ENCODE measurements at regions not wholly inside any gene's neighbourhood (a gene's known extent, or its start where the extent isn't known, plus 50 kb on each side); places are given as distances from the start of the nearest gene placed in this dataset.

- POLR2A ChIA-PET = no interaction called here
- 3% methylated on average over 4 of the region's 4 CpGs for WGBS (ENCODE audit: low lambda C conversion rate)
- no peaks in the 10 kb centered on the region for H3F3A ChIP-seq (replicated peaks; ENCODE audit: insufficient read depth)
- H3K9ac ChIP-seq = no peak overlapping the region
- H3K27ac ChIP-seq (ENCODE audit: low read depth in 2 of 2, low read length in 1 of 2) = no peak overlapping the region
- no peaks in the 10 kb centered on the region for H3K36me3 ChIP-seq (replicated peaks in 1 of 2; ENCODE audit: control insufficient read depth in 1 of 2, insufficient read depth in 2 of 2, low read length in 1 of 2)
- H3K27me3 ChIP-seq (ENCODE audit: insufficient read depth) = no peaks in the 10 kb centered on the region
- peak; percentile 9 for DNase-seq
- no peaks in the 10 kb centered on the region for H3K79me2 ChIP-seq (ENCODE audit: insufficient read depth)
- no peak overlapping the region for H3K4me2 ChIP-seq
- no peak overlapping the region for H2AFZ ChIP-seq (ENCODE audit: low read depth)
- H3K4me3 ChIP-seq (ENCODE audit: low read depth in 2 of 2, low read length in 1 of 2) = no peak overlapping the region
- no peaks in the 10 kb centered on the region for H4K20me1 ChIP-seq (ENCODE audit: insufficient read depth)
- peaks cover 0 to 5% of the 10 kb centered on the region in 2 experiments; a peak in 2 of 4 replicates for H3K4me1 ChIP-seq (ENCODE audit: control insufficient read depth in 1 of 2, insufficient read depth in 2 of 2, low read depth in 1 of 2, low read length in 1 of 2)
- no peaks in the 10 kb centered on the region for H3K9me3 ChIP-seq
- TF ChIP-seq NFIC (IDR thresholded peaks at IDR 0.05; ENCODE audit: borderline replicate concordance) (no peak), NRF1 (IDR thresholded peaks at IDR 0.05; ENCODE audit: low read depth, low read length) (no peak), REST (IDR thresholded peaks at IDR 0.05; ENCODE audit: low read depth, low read length) (no peak), RCOR1 (IDR thresholded peaks at IDR 0.05; ENCODE audit: low read length) (no peak), MEF2A (IDR thresholded peaks at IDR 0.05; ENCODE audit: borderline replicate concordance, low read depth) (no peak), GATA2 (CRISPR knock-in tag; IDR thresholded peaks at IDR 0.05) (no peak), TEAD4 (IDR thresholded peaks at IDR 0.05; ENCODE audit: borderline replicate concordance, insufficient read depth) (no peak)
- no peaks in the 10 kb centered on the region for H3K9me2 ChIP-seq
- CTCF ChIA-PET = no interaction called here
Observed at GRCh38 chr2:57598551-57598950, 448.1 kb upstream of the VRK2 start.

GRCh38 chr2:57602733-57603132 lies 443.9 kb upstream of the VRK2 start:
- no peaks in the 10 kb centered on the region for H3K27me3 ChIP-seq (ENCODE audit: insufficient read depth)
- no peak overlapping the region for H3K27ac ChIP-seq (ENCODE audit: low read depth in 2 of 2, low read length in 1 of 2)
- ChIA-PET POLR2A (no interaction called here), CTCF (interaction anchor here (0.6 kb wide), 1 partner anchor 124 kb away, joined by 3 read pairs; no protein-coding TSS in a partner anchor)
- H3K9me2 ChIP-seq = no peaks in the 10 kb centered on the region
- no peaks in the 10 kb centered on the region for H3K79me2 ChIP-seq (ENCODE audit: insufficient read depth)
- no peak overlapping the region for H2AFZ ChIP-seq (ENCODE audit: low read depth)
- H3K9me3 ChIP-seq = no peaks in the 10 kb centered on the region
- H4K20me1 ChIP-seq (ENCODE audit: insufficient read depth) = no peaks in the 10 kb centered on the region
- no peak overlapping the region for H3K9ac ChIP-seq
- no peak overlapping the region for H3K4me3 ChIP-seq (ENCODE audit: low read depth in 2 of 2, low read length in 1 of 2)
- no peaks in the 10 kb centered on the region for H3K36me3 ChIP-seq (replicated peaks in 1 of 2; ENCODE audit: control insufficient read depth in 1 of 2, insufficient read depth in 2 of 2, low read length in 1 of 2)
- H3K4me2 ChIP-seq = no peak overlapping the region
- DNase-seq = no peak
- WGBS (ENCODE audit: low lambda C conversion rate) = 18% methylated on average over 2 of the region's 2 CpGs
- H3F3A ChIP-seq (replicated peaks; ENCODE audit: insufficient read depth) = no peaks in the 10 kb centered on the region
- peaks cover 0 to 5% of the 10 kb centered on the region in 2 experiments; a peak in 2 of 4 replicates for H3K4me1 ChIP-seq (ENCODE audit: control insufficient read depth in 1 of 2, insufficient read depth in 2 of 2, low read depth in 1 of 2, low read length in 1 of 2)
- TF ChIP-seq IRF3 (IDR thresholded peaks at IDR 0.05; ENCODE audit: low read depth, low read length) (no peak), REST (IDR thresholded peaks at IDR 0.05; ENCODE audit: low read depth, low read length) (no peak), TCF12 (IDR thresholded peaks at IDR 0.05) (no peak), FOSL2 (IDR thresholded peaks at IDR 0.05; ENCODE audit: borderline replicate concordance, low read depth) (no peak), NRF1 (IDR thresholded peaks at IDR 0.05; ENCODE audit: low read depth, low read length) (no peak), EP300 (IDR thresholded peaks at IDR 0.05; ENCODE audit: borderline replicate concordance in 1 of 2, low read depth in 1 of 2, low read length in 1 of 2) (no peak), GABPA (IDR thresholded peaks at IDR 0.05; ENCODE audit: low read depth) (no peak), TAF1 (IDR thresholded peaks at IDR 0.05; ENCODE audit: borderline replicate concordance, low read depth, low read length) (no peak), CHD2 (IDR thresholded peaks at IDR 0.05; ENCODE audit: low read length, partially characterized antibody) (no peak), PBX3 (IDR thresholded peaks at IDR 0.05) (no peak), MAX (IDR thresholded peaks at IDR 0.05; ENCODE audit: low read depth) (no peak), USF2 (IDR thresholded peaks at IDR 0.05; ENCODE audit: borderline replicate concordance, low read depth, low read length) (no peak)
